ENCODE measurements at regions not wholly inside any gene's neighbourhood (a gene's known extent, or its start where the extent isn't known, plus 50 kb on each side); places are given as distances from the start of the nearest gene placed in this dataset.

- no peak for TF ChIP-seq CTCF (IDR thresholded peaks at IDR 0.05; ENCODE audit: insufficient read depth, low read depth, low read length, missing control alignments)
- H3K4me3 ChIP-seq (ENCODE audit: low read length) = no peak overlapping the region
- no peak for DNase-seq (ENCODE audit: low read depth)
Measured at GRCh38 chr20:51237791-51238190, 214.9 kb upstream of the KCNG1 start.

- H3K4me3 ChIP-seq (ENCODE audit: low read length) = no peak overlapping the region
- no peak for TF ChIP-seq CTCF (IDR thresholded peaks at IDR 0.05; ENCODE audit: insufficient read depth, low read depth, low read length, missing control alignments)
- DNase-seq (ENCODE audit: low read depth) = no peak
Measured at GRCh38 chr20:51237278-51237677, 214.4 kb upstream of the KCNG1 start.

- H3K4me3 ChIP-seq (ENCODE audit: low read length) = no peak overlapping the region
- no peak for TF ChIP-seq CTCF (IDR thresholded peaks at IDR 0.05; ENCODE audit: insufficient read depth, low read depth, low read length, missing control alignments)
- DNase-seq (ENCODE audit: low read depth) = no peak
Measured at GRCh38 chr20:51236421-51236820, 213.5 kb upstream of the KCNG1 start.

- no peak overlapping the region for H3K4me3 ChIP-seq (ENCODE audit: low read length)
- DNase-seq (ENCODE audit: low read depth) = peak; percentile 30
- TF ChIP-seq CTCF (IDR thresholded peaks at IDR 0.05; ENCODE audit: insufficient read depth, low read depth, low read length, missing control alignments) = no peak
Measured at GRCh38 chr20:51233345-51233744, 210.4 kb upstream of the KCNG1 start.

GRCh38 chr20:51230727-51231126 is 207.8 kb upstream of the KCNG1 start:
- no peak for DNase-seq (ENCODE audit: low read depth)
- no peak for TF ChIP-seq CTCF (IDR thresholded peaks at IDR 0.05; ENCODE audit: insufficient read depth, low read depth, low read length, missing control alignments)
- H3K4me3 ChIP-seq (ENCODE audit: low read length) = no peak overlapping the region

GRCh38 chr20:51228763-51229162 is 205.9 kb upstream of the KCNG1 start:
- DNase-seq (ENCODE audit: low read depth) = no peak
- no peak overlapping the region for H3K4me3 ChIP-seq (ENCODE audit: low read length)
- TF ChIP-seq CTCF (IDR thresholded peaks at IDR 0.05; ENCODE audit: insufficient read depth, low read depth, low read length, missing control alignments) = no peak

GRCh38 chr20:51227744-51228143 is 204.8 kb upstream of the KCNG1 start:
- TF ChIP-seq CTCF (IDR thresholded peaks at IDR 0.05; ENCODE audit: insufficient read depth, low read depth, low read length, missing control alignments) = no peak
- H3K4me3 ChIP-seq (ENCODE audit: low read length) = no peak overlapping the region
- no peak for DNase-seq (ENCODE audit: low read depth)

Measured in epithelial cell of esophagus (primary cell).